ENCODE measurements at regions not wholly inside any gene's neighbourhood (a gene's known extent, or its start where the extent isn't known, plus 50 kb on each side); places are given as distances from the start of the nearest gene placed in this dataset.

DNA sequence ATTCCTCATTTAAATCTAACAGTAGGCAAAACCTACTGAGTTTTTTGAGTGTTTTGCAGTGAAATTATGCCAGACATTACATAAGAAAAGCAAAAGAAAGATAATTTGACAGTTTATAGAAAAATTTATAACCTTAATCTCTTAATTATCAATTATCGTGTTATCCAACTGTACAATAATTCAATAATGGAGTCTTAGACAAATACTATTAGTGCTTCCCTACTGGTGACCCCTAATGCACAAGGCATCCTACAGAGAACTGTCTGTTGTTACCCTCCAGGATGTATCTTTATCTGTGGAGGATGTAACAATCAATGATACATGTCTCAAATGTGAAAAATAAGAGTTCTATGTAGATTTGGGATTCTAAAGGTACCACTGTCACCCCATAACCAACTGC lies 1687.6 kb downstream of the GRIK2 start:
- no peak for DNase-seq (ENCODE audit: low read depth in 2 of 2)

DNA sequence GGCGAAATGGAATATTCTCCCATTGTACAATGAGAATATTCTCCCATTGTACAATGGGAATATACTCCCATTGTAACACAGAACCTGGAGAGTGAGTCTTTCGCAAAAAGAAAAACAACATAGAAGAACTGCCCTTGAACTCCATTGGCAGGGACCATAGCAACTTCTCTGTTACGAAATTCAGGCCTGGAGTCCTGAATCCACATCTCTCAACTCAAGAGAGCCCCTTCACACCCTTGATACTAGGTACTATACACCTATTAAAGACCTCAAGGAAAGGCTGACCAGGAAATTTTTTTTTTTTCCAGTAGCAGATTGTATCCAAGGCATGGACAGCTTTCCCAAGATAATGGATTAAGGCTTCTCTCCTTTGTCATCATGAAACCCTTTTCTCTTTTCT lies 1687.0 kb downstream of the GRIK2 start:
- DNase-seq (ENCODE audit: low read depth in 2 of 2): no peak

GRCh38 chr6:103079867-103080266 lies 1686.4 kb downstream of the GRIK2 start:
- DNase-seq (ENCODE audit: low read depth in 2 of 2): no peak

GRCh38 chr6:103062136-103062535 lies 1668.6 kb downstream of the GRIK2 start:
- DNase-seq (ENCODE audit: low read depth in 2 of 2): no peak

DNA sequence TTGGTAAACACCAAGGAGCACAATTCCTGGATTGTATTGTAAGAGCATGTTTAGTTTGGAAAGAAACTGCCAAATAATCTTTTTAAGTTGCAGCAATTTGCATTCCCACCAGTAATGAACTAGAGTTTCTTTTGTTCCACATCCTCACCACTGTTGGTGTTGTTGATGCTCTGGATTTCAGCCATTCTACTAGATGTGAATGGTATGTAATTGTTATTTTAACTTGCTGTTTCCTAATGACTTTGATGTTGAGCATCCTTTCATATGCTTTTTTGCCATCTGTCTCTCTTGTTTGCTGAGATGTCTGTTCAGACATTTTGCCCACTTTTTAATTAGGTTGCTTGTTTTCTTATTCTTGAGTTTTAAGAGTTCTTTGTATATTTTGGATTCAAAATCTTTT lies 1654.1 kb downstream of the GRIK2 start:
- DNase-seq (ENCODE audit: low read depth in 2 of 2): no peak

- DNase-seq (ENCODE audit: low read depth in 2 of 2): no peak
Observed at GRCh38 chr6:103042336-103042735, 1648.8 kb downstream of the GRIK2 start.

DNA sequence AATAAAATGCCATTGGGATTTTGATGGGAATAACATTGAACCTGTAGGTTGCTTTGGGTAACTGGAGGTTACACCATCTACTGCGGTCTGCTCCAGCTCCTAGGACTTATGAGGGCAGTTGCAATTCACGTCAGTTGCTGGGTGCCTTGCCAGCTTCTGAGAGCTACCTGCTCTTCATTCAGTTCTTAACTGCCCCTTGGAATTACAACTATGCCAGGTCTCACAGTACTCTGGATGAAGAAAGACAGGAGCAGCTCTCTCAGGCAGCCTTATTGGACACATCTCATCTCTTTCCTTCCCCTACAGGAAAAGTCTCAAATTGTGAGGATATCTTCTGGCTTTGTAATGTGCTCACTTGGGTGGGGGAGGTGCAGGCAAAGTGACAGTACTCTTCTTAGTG lies 1643.3 kb downstream of the GRIK2 start:
- no peak for DNase-seq (ENCODE audit: low read depth in 2 of 2)

GRCh38 chr6:103027271-103027931 lies 1633.9 kb downstream of the GRIK2 start:
- DNase-seq (ENCODE audit: low read depth in 2 of 2): no peak

DNA sequence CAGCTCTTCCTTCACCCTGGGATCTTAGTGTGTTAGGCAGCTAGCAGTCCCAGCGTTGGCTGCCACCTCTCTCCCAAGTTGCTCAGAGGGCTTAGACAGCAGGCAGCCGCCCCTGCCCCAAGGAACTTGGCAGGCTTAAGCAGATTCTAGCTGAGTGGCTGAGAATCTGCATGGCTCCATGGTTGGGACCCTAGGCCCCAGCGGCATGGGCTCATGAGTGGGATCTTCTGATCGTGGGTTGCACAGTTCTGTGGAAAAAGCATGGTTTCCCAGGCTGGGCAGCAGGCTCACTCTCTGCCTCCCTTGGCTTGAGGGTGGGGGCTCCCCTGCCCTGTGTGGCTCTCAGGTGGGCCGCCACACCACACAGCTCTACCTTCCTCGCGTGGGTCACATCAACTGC lies 1624.9 kb downstream of the GRIK2 start:
- DNase-seq (ENCODE audit: low read depth in 2 of 2): no peak

- DNase-seq (ENCODE audit: low read depth in 2 of 2): no peak
Observed at GRCh38 chr6:103017878-103018277, 1624.4 kb downstream of the GRIK2 start.

DNA sequence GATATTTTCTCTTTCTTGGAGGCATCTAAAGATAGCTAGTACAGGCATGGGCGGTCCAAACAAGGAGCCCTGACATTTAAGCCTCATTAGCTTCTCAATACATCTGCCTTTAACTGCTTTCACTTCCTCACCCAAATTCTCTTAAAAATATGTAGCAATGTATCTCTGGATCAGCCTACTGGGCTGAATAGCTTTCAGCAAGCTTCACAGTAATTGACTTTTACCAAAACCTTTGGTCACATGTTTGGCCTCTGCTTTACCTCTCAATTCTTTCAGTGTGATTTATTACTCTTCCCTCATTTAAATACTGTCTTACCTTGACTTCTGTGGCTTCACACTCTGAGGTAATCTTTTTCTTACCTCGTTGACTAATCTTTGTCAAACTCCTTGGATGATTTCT lies 1618.1 kb downstream of the GRIK2 start:
- DNase-seq (ENCODE audit: low read depth in 2 of 2): no peak

GRCh38 chr6:103002282-103002681 lies 1608.8 kb downstream of the GRIK2 start:
- no peak for DNase-seq (ENCODE audit: low read depth in 2 of 2)

DNA sequence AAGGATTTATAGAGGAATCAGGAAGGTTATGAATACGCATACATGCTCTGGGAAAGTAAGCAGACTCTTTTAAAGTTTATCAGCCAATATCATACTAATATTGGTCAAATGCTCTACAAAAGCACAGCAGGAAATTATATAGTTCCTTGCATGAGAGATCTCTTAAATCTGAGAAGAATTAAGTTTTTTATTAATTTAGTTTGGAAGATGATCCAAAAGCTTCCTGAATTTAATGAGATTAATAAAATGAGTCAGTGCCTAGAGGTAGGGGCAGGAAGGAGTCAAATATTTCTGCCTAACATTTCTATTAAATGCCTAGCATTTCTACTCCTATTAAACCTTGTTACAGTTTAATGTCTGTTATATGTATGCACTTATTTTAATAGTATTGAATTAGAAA lies 1608.2 kb downstream of the GRIK2 start:
- no peak for DNase-seq (ENCODE audit: low read depth in 2 of 2)

DNA sequence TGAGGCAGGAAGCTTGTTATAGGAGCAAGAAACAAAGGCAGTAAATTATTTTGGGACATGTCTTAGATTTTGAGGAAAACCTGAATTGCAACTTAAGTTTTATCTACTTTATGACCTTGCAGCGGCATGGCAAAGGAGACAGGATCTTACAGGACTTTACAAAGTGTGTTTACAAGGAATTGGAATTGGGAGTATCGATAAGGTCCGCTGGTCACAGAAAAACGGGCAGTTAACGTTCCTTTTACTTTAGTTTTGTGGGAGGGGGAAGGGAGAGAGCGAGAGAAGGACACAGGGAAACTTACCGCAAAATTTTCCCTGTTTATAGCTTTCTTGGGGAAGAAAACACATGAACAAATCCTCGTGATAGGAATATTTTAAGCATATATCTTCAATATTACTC lies 1607.2 kb downstream of the GRIK2 start:
- DNase-seq (ENCODE audit: low read depth in 2 of 2): no peak

DNA sequence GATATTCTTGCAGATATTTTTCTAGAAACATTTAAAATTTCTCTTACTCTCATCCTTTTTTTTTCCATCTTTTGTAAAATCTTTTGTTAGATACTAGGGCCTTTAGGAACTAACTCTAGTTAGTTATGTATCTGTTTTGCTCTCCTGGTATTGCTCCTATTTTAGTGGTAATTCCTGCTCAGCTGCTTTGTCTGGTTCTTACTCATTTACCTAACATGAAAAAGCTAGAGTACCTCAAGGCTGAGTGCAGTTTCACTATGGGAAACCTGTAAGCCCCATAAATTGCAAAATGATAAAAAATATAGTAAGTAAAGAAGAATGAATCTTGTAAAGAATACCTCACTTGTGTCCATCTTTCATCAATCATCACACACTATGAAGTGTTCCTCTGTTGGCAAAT lies 1602.0 kb downstream of the GRIK2 start:
- no peak for DNase-seq (ENCODE audit: low read depth in 2 of 2)

- DNase-seq (ENCODE audit: low read depth in 2 of 2): no peak
Observed at GRCh38 chr6:102994866-102995265, 1601.4 kb downstream of the GRIK2 start.

GRCh38 chr6:102986086-102986485 lies 1592.6 kb downstream of the GRIK2 start:
- no peak for DNase-seq (ENCODE audit: low read depth in 2 of 2)

- DNase-seq (ENCODE audit: low read depth in 2 of 2): no peak
Observed at GRCh38 chr6:102984357-102984756, 1590.8 kb downstream of the GRIK2 start.

DNA sequence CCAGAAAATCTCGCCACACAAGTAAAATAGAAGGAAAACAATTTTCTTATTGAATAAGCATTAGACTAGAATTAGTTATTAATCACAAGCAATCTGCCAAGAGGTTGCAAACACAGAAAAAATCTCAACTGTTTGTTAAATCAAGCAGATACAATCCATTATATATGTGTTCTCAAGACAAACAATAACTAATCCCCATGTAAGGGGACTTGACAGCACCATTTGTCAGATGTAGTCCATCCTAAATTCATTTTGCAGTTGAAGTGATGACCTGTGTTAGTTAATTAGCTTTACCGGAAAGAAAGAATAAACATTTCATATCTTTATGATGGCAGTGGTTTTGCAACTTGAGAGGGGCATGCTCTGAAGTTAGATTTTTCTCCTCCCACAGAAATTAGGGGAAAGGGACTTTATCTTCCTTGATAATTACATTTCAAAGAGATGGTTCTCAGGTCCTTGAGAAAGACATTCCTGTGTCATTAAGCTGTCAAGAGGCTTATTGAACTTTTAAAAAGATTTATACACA lies 1588.0 kb downstream of the GRIK2 start:
- DNase-seq (ENCODE audit: low read depth in 2 of 2): no peak

- no peak for DNase-seq (ENCODE audit: low read depth in 2 of 2)
Observed at GRCh38 chr6:102980951-102981350, 1587.4 kb downstream of the GRIK2 start.

- DNase-seq (ENCODE audit: low read depth in 2 of 2): no peak
Observed at GRCh38 chr6:102961902-102962301, 1568.4 kb downstream of the GRIK2 start.

DNA sequence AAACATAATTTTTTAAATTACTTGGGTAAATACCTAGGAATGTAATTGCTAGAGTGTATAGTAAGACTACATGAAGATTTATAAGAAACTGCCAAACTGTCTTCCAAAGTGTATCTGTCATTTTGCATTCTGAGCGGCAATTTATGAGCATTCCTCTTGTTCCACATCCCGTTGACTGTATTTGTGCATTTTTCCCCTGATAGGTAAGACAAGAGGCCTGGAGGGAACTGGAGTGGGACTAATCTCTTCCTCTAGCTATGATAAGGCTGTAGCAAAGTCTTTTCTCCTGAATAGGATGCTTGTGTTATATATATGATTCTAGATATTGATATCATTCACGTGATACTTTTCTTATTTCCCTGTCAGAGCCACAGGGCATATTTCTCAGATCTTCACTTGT lies 1557.5 kb downstream of the GRIK2 start:
- no peak for DNase-seq (ENCODE audit: low read depth in 2 of 2)

GRCh38 chr6:102944475-102944874 lies 1551.0 kb downstream of the GRIK2 start:
- DNase-seq (ENCODE audit: low read depth in 2 of 2): no peak

GRCh38 chr6:102942206-102942605 lies 1548.7 kb downstream of the GRIK2 start:
- DNase-seq (ENCODE audit: low read depth in 2 of 2): no peak
